Activated naive CD8-positive, alpha-beta T cell treated with anti-CD3 and anti-CD28 coated beads, Interleukin-2, amount 10 ng/mL, durations not matched to agents 7 days and 5 days (primary cell): ENCODE measurements at regions not wholly inside any gene's neighbourhood (a gene's known extent, or its start where the extent isn't known, plus 50 kb on each side); places are given as distances from the start of the nearest gene placed in this dataset.
"Not testable (repeated sequence)": the region's sequence is repeated elsewhere in the genome, so short reads cannot be mapped to it uniquely, and the experiment has no call there.

ENCODE experiments used
- ATAC-seq: fragments of 150-1000 bp; cut with Tn5 transposase; one replicate; pipeline ENCODE4 v1.10.0; 2021; ENCODE audit warnings: low read depth, moderate library complexity
- POLR2A ChIA-PET: fragments of 350-600 bp; sonication (Branson Sonifier 250); formaldehyde crosslinking; loops from one replicate; lab custom pipeline; 2021; ENCODE audit warnings: antibody characterized with exemption; lab: Charles Lee
- DNase-seq: peaks from one replicate; pipeline ENCODE4 v3.0.0; 2021
- H3K27ac Mint-ChIP-seq: one replicate; pipeline ENCODE4 v1.8.0; 2022; ENCODE audit warnings: mild to moderate bottlenecking, mixed read lengths
- H3K27me3 Mint-ChIP-seq: one replicate; pipeline ENCODE4 v1.8.0; 2022; ENCODE audit warnings: mild to moderate bottlenecking, moderate library complexity, mixed read lengths
- H3K36me3 Mint-ChIP-seq: one replicate; pipeline ENCODE4 v1.8.0; 2021; ENCODE audit warnings: mild to moderate bottlenecking, mixed read lengths
- H3K4me1 Mint-ChIP-seq: one replicate; pipeline ENCODE4 v1.8.0; 2021; ENCODE audit warnings: mixed read lengths
- H3K4me3 Mint-ChIP-seq: one replicate; pipeline ENCODE4 v1.8.0; 2022; ENCODE audit warnings: mild to moderate bottlenecking, moderate library complexity, mixed read lengths
- H3K9me3 Mint-ChIP-seq: one replicate; pipeline ENCODE4 v1.8.0; 2021; ENCODE audit warnings: mixed read lengths

DNA sequence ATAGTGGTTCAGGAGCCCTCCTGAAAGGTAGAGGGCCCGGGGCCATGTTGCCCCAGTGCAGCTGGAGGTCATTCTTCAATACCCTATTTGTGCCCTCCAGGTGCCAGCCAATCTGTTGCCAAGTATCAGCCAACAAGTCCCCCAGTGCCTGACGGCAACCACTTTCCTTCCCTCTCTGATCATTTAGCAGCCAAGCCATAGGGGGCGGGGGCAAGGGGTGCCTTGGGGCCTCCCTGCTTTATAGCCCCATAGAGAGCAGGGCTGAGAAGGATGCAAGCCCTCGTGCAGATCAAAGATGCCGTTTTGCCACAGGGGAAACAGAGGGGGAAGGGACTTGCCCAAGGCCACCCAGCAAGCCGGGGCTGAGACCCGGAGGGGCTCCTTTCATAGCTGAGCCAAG lies 149.0 kb upstream of the CHST15 start:
- Mint-ChIP-seq H3K4me3 (no peak overlapping the region), H3K9me3 (no peaks in the 10 kb centered on the region), H3K36me3 (no peaks in the 10 kb centered on the region), H3K27me3 (no peaks in the 10 kb centered on the region), H3K4me1 (no peaks in the 10 kb centered on the region), H3K27ac (no peak overlapping the region)
- ATAC-seq: no peak
- DNase-seq: no peak
- POLR2A ChIA-PET: no interaction called here

DNA sequence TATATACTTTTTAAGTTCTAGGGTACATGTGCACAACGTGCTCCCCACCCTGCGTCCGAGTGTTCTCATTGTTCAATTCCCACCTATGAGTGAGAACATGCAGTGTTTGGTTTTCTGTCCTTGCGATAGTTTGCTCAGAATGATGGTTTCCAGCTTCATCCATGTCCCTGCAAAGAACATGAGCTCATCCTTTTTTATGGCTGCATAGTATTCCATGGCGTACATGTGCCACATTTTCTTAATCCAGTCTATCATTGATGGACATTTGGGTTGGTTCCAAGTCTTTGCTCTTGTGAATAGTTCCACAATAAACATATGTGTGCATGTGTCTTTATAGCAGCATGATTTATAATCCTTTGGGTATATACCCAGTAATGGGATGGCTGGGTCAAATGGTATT lies 148.1 kb upstream of the CHST15 start:
- H3K9me3 Mint-ChIP-seq, DNase-seq, H3K27me3 Mint-ChIP-seq, H3K36me3 Mint-ChIP-seq, H3K4me3 Mint-ChIP-seq, H3K4me1 Mint-ChIP-seq, ATAC-seq, H3K27ac Mint-ChIP-seq, POLR2A ChIA-PET: not testable (repeated sequence)

GRCh38 chr10:124240839-124241291 lies 147.5 kb upstream of the CHST15 start:
- DNase-seq (no peak), ATAC-seq (no peak)
- no peaks in the 10 kb centered on the region for H3K9me3 Mint-ChIP-seq
- no peak overlapping the region for H3K4me3 Mint-ChIP-seq
- H3K27me3 Mint-ChIP-seq: peaks cover 3% of the 10 kb centered on the region
- no peaks in the 10 kb centered on the region for H3K36me3 Mint-ChIP-seq
- no peaks in the 10 kb centered on the region for H3K4me1 Mint-ChIP-seq
- POLR2A ChIA-PET: no interaction called here
- no peak overlapping the region for H3K27ac Mint-ChIP-seq

GRCh38 chr10:124239696-124240095 lies 146.3 kb upstream of the CHST15 start:
- Mint-ChIP-seq H3K4me3 (no peak overlapping the region), H3K36me3 (no peaks in the 10 kb centered on the region), H3K27me3 (peaks cover 3% of the 10 kb centered on the region), H3K9me3 (no peaks in the 10 kb centered on the region), H3K4me1 (no peaks in the 10 kb centered on the region), H3K27ac (no peak overlapping the region)
- POLR2A ChIA-PET: no interaction called here
- ATAC-seq (no peak), DNase-seq (no peak)

DNA sequence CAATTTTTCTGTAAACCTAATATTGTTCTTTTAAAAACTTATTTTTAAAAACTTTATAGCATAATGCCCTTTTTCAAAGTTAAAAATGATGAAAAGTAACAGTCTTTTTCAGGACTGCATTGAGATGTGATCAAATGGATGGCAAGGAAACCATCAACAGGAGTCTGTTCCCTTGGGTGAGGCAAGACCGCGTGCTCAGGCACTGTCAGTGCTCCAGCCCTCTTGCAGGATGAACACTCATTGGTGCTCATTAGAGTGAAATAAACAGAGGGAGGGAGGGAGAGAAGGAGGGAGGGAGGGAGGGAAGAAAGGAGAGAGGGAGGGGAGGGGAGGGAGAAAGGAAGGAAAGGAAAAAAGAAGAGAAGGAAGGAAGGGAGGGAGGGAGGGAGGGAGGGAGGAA lies 145.7 kb upstream of the CHST15 start:
- no peaks in the 10 kb centered on the region for H3K4me1 Mint-ChIP-seq
- no peaks in the 10 kb centered on the region for H3K36me3 Mint-ChIP-seq
- H3K4me3 Mint-ChIP-seq: no peak overlapping the region
- no peak overlapping the region for H3K27ac Mint-ChIP-seq
- peaks cover 3% of the 10 kb centered on the region for H3K27me3 Mint-ChIP-seq
- POLR2A ChIA-PET: no interaction called here
- ATAC-seq (no peak), DNase-seq (no peak)
- H3K9me3 Mint-ChIP-seq: no peaks in the 10 kb centered on the region

- DNase-seq (no peak), ATAC-seq (no peak)
- no peaks in the 10 kb centered on the region for H3K36me3 Mint-ChIP-seq
- H3K9me3 Mint-ChIP-seq: no peaks in the 10 kb centered on the region
- peaks cover 3% of the 10 kb centered on the region for H3K27me3 Mint-ChIP-seq
- H3K4me3 Mint-ChIP-seq: no peak overlapping the region
- POLR2A ChIA-PET: no interaction called here
- no peak overlapping the region for H3K27ac Mint-ChIP-seq
- H3K4me1 Mint-ChIP-seq: no peaks in the 10 kb centered on the region
Observed at GRCh38 chr10:124238367-124238766, 145.0 kb upstream of the CHST15 start.

GRCh38 chr10:124237282-124237961 lies 144.0 kb upstream of the CHST15 start:
- H3K4me3 Mint-ChIP-seq: no peak overlapping the region
- H3K9me3 Mint-ChIP-seq: no peaks in the 10 kb centered on the region
- H3K27me3 Mint-ChIP-seq: peaks cover 3% of the 10 kb centered on the region
- H3K27ac Mint-ChIP-seq: no peak overlapping the region
- DNase-seq: no peak
- no peak for ATAC-seq
- no peaks in the 10 kb centered on the region for H3K36me3 Mint-ChIP-seq
- H3K4me1 Mint-ChIP-seq: no peaks in the 10 kb centered on the region
- POLR2A ChIA-PET: no interaction called here

DNA sequence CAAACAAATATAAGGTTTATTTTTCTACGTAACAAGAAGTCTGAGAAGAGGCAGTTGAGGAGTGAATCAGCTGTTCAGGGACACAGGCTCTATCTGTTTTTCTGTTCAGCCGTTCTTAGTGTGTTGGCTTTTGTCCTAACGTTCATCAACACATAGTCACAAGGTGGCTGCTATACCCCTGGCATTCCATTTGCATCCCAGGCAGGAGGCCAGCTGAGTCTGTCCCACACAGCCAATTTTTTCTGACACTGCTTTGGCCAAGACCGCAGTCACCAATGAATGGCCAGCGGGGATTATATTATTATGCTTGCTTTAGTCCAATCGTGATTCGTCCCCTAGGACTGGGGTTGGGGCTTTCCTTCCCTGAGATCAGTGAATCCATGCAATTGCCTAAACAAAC lies 143.4 kb upstream of the CHST15 start:
- Mint-ChIP-seq H3K27me3 (peaks cover 3% of the 10 kb centered on the region), H3K36me3 (no peaks in the 10 kb centered on the region), H3K4me3 (no peak overlapping the region), H3K9me3 (no peaks in the 10 kb centered on the region), H3K27ac (no peak overlapping the region), H3K4me1 (no peaks in the 10 kb centered on the region)
- ATAC-seq (no peak), DNase-seq (no peak)
- POLR2A ChIA-PET: no interaction called here

DNA sequence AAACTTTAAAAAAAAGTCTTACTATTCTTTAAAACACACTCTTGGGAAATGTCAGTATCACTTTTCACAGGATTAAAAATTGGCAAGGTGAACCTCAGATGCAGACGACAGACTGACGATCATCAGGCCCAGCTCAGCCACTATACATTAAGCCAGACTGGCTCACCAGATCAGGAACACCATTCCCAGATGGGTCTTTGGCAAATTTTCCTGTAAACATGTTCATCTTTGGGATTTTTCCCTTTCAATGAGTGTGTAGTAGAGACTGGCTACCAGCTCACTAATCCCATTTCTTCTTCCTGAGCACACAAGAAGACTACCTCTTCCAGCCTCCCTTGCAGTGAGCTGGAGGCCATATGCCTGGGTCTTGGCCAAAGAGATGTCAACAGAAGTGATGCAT lies 142.7 kb upstream of the CHST15 start:
- no peak for ATAC-seq
- POLR2A ChIA-PET: no interaction called here
- Mint-ChIP-seq H3K27me3 (peaks cover 3% of the 10 kb centered on the region), H3K9me3 (no peaks in the 10 kb centered on the region), H3K4me3 (no peak overlapping the region), H3K4me1 (no peaks in the 10 kb centered on the region), H3K36me3 (no peaks in the 10 kb centered on the region), H3K27ac (no peak overlapping the region)
- DNase-seq: no peak

DNA sequence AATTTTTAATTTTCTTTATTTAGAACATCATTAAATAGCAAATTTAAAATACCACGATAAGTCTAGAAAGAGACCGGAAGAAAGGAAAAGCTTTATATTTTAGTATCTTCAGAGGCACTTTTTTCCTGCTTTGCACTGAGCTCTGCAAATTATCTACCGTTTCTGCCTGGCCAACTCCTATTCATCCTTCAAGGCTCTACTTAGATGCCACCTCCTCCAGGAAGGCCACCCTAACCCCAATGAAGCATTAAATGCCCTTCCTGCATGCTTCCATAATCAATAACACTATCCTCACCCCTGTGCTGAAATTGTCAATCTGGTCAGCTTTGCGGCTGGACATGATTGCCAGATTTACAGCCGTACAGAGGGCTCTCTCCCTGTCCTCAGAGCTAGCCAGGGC lies 141.8 kb upstream of the CHST15 start:
- POLR2A ChIA-PET: no interaction called here
- Mint-ChIP-seq H3K27me3 (peaks cover 3% of the 10 kb centered on the region), H3K9me3 (peaks cover 3% of the 10 kb centered on the region), H3K36me3 (no peaks in the 10 kb centered on the region), H3K27ac (no peak overlapping the region), H3K4me1 (peaks cover 2% of the 10 kb centered on the region), H3K4me3 (no peak overlapping the region)
- ATAC-seq (no peak), DNase-seq (no peak)

DNA sequence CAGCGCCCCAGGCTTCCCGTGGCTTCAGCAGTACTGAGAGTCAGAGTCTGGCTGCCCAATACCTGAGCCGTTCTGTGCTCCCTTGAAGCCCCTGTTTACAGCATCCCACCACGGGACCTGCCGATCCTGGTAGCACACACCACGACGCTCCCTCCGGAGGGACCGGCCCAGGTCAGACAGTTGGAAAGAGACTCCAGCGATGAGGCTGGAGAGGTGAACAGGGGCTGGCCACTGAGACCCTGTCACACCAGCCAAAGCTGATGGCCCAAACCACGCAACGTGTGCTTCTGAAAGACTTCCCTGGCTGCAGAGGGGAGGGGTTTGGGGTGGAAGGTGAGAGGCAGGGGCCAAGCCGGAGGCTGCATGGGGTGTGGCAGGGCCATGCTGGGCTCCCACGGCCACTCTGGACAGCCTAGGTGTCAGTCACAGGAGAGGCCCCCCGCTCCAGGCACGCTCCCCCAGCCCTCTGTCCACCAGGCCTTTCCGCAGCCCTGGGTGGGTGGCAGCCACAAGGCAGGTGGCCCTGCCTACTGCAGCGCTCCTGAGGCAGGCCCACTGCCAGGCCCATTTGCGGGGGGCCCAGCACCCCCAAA lies 140.2 kb upstream of the CHST15 start:
- no peaks in the 10 kb centered on the region for H3K36me3 Mint-ChIP-seq
- ATAC-seq: no peak
- H3K4me1 Mint-ChIP-seq: peaks cover 2% of the 10 kb centered on the region
- DNase-seq: no peak
- no peak overlapping the region for H3K27ac Mint-ChIP-seq
- H3K4me3 Mint-ChIP-seq: no peak overlapping the region
- H3K9me3 Mint-ChIP-seq: peaks cover 13% of the 10 kb centered on the region
- H3K27me3 Mint-ChIP-seq: peaks cover 3% of the 10 kb centered on the region
- POLR2A ChIA-PET: no interaction called here

DNA sequence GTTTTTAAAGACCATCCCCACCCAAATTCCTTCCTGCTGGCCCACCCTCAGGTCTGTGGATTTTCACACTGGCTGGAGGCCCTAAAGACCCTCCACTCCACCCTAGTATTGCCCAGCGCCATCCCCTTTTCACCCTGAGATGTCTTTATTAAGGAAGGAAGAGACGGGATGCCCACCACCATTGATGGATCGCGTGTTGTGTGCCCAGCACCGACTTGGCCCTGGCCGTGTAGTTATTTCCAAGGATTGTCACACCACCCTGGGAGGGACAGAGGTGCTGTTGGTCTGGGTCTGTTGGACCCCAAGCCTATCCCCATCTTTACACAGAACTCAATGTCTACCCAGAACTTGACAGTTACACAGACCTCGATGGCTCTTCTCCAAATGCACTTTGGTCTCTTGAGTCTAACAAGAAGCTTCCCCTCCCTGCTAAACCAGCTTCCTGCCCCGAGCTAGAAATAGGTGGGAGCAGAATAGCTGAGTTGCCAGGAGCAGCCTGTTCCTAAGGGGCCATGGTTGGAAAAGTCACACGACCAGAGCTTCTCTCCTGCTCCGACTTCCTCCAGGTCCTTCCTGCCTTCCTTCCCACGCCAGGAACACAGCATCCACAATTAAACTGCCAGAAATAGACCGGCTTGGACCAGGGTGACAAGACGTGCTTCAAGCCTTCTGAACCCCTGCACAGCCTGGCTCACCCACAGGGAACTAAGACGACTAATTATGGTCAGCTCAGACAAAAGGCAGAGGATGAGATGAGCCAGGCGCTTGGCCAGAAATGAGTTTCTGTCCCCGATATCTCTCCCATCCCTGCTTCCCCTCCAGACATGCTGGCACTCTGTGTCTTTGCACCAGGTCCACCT lies 139.5 kb upstream of the CHST15 start:
- H3K27me3 Mint-ChIP-seq: peaks cover 3% of the 10 kb centered on the region
- no peak for DNase-seq
- POLR2A ChIA-PET: no interaction called here
- no peak overlapping the region for H3K27ac Mint-ChIP-seq
- H3K9me3 Mint-ChIP-seq: peaks cover 18% of the 10 kb centered on the region
- no peak overlapping the region for H3K4me3 Mint-ChIP-seq
- peaks cover 2% of the 10 kb centered on the region for H3K4me1 Mint-ChIP-seq
- ATAC-seq: no peak
- no peaks in the 10 kb centered on the region for H3K36me3 Mint-ChIP-seq

GRCh38 chr10:124231168-124232155 lies 138.1 kb upstream of the CHST15 start:
- ATAC-seq (peak; percentile 81), DNase-seq (peak; percentile 66)
- Mint-ChIP-seq H3K27ac (peak overlapping the region; percentile 18), H3K4me1 (peaks cover 2% of the 10 kb centered on the region), H3K9me3 (peaks cover 32% of the 10 kb centered on the region), H3K36me3 (peaks cover 2% of the 10 kb centered on the region), H3K4me3 (no peak overlapping the region), H3K27me3 (peaks cover 2% of the 10 kb centered on the region)
- POLR2A ChIA-PET: interaction anchor here (0.9 kb wide), 1 partner anchor 10 kb away, joined by 3 read pairs; no protein-coding TSS in a partner anchor
